PC-9 (cell line): ENCODE measurements at regions not wholly inside any gene's neighbourhood (a gene's known extent, or its start where the extent isn't known, plus 50 kb on each side); places are given as distances from the start of the nearest gene placed in this dataset.

Source experiments
- BruUV-seq: library from RNA; stranded (reverse); fragments of 400-500 nt; replicated peaks from 2 replicates; lab custom pipeline; 2021; lab: Mats Ljungman, UMichigan
- CTCF ChIA-PET: fragments of 300-600 bp; sonication (Branson Sonifier 250); formaldehyde crosslinking; loops from one replicate; lab custom pipeline; 2022; ENCODE audit warnings: antibody characterized with exemption; lab: Charles Lee
- POLR2A ChIA-PET: fragments of 300-600 bp; sonication (Branson Sonifier 250); formaldehyde crosslinking; loops from one replicate; lab custom pipeline; 2022; ENCODE audit warnings: antibody characterized with exemption; ENCODE audit not compliant: unreplicated experiment; lab: Charles Lee
- DNase-seq, 2 experiments: peaks; one replicate each; pipeline versions ENCODE4 v3.0.0 to v3.0.0-alpha.2; 2015 to 2022; ENCODE audit warnings: mixed read lengths in 1 of 2
- H2AFZ ChIP-seq: fragments of 200-600 bp; sonication (generic); 2 replicates; pipeline ENCODE4 v1.8.1; 2017; ENCODE audit warnings: antibody characterized with exemption
- H3F3A ChIP-seq: fragments of 200-600 bp; sonication (generic); 2 replicates; pipeline ENCODE4 v1.8.1; 2017; ENCODE audit warnings: antibody characterized with exemption, mild to moderate bottlenecking, low read depth; ENCODE audit not compliant: insufficient read depth
- H3K27ac ChIP-seq: fragments of 200-600 bp; sonication (generic); 2 replicates; pipeline ENCODE4 v1.6.1; 2016; ENCODE audit warnings: mixed run types
- H3K27me3 ChIP-seq: fragments of 200-600 bp; sonication (generic); 2 replicates; pipeline ENCODE4 v1.6.1; 2016; ENCODE audit warnings: low read depth, mixed run types; ENCODE audit not compliant: insufficient read depth
- H3K36me3 ChIP-seq: fragments of 200-600 bp; sonication (generic); 2 replicates; pipeline ENCODE4 v1.6.1; 2016; ENCODE audit warnings: low read depth, mixed run types
- H3K4me1 ChIP-seq: fragments of 200-600 bp; sonication (generic); replicated peaks from 2 replicates; pipeline ENCODE4 v1.6.1; 2016; ENCODE audit warnings: mixed run types; ENCODE audit not compliant: insufficient read depth
- H3K4me2 ChIP-seq: fragments of 200-600 bp; sonication (generic); 2 replicates; pipeline ENCODE4 v1.6.1; 2017; ENCODE audit warnings: mixed run types
- H3K4me3 ChIP-seq: fragments of 200-600 bp; sonication (generic); 2 replicates; pipeline ENCODE4 v1.6.1; 2016; ENCODE audit warnings: mixed run types
- H3K79me2 ChIP-seq: fragments of 200-600 bp; sonication (generic); 2 replicates; pipeline ENCODE4 v1.6.1; 2017; ENCODE audit warnings: low read depth, mixed run types
- H3K9me2 ChIP-seq: fragments of 200-600 bp; sonication (generic); 2 replicates; pipeline ENCODE4 v1.8.1; 2017; ENCODE audit warnings: mild to moderate bottlenecking; ENCODE audit not compliant: insufficient read depth
- H3K9me3 ChIP-seq: fragments of 200-600 bp; sonication (generic); 2 replicates; pipeline ENCODE4 v1.8.1; 2016; ENCODE audit warnings: low read depth; ENCODE audit not compliant: insufficient read depth
- H4K20me1 ChIP-seq: fragments of 200-600 bp; sonication (generic); 2 replicates; pipeline ENCODE4 v1.8.1; 2017; ENCODE audit not compliant: insufficient read depth
- EZH2 ChIP-seq: fragments of 200-600 bp; sonication (generic); IDR thresholded peaks from 2 replicates; pipeline ENCODE4 v1.8.0; 2017; ENCODE audit warnings: antibody characterized with exemption, low read depth
- intact Hi-C: fragments of 100-400 bp; cut with micrococcal nuclease; formaldehyde crosslinking; loops from one replicate; pipeline ENCODE4 v1.10.0; 2022; ENCODE audit not compliant: unreplicated experiment
- TF ChIP-seq, protein P1 (sequence below): fragments of 200-600 bp; sonication (generic); conservative IDR thresholded peaks from 2 replicates; pipeline ENCODE4 v1.6.1; 2017; ENCODE audit warnings: mixed run types, antibody characterized with exemption, mild to moderate bottlenecking, moderate library complexity

DNA sequence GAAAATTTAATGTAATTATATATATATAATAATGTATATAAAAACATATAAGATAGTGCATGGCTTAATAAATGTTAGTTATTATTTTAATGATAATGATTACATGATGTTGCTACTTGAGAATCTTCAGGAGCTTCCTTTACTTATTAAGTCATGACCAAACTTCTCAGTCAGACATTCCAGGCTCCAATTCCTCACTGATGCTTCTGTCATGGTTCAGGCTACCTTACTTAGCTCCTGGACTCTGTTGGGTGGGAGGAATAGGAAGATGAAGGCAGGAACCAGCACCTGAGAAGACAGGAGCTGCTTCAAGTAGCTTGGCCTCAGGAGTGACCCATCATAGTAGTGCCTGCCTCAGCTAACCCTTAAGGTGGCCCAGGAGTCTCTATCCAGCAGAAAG, 55.0 kb upstream of the EEPD1 start:
- H4K20me1 ChIP-seq = no peaks in the 10 kb centered on the region
- intact Hi-C loops = no loop called here
- no peaks in the 10 kb centered on the region for H3K9me2 ChIP-seq
- TF ChIP-seq, protein P1, sequence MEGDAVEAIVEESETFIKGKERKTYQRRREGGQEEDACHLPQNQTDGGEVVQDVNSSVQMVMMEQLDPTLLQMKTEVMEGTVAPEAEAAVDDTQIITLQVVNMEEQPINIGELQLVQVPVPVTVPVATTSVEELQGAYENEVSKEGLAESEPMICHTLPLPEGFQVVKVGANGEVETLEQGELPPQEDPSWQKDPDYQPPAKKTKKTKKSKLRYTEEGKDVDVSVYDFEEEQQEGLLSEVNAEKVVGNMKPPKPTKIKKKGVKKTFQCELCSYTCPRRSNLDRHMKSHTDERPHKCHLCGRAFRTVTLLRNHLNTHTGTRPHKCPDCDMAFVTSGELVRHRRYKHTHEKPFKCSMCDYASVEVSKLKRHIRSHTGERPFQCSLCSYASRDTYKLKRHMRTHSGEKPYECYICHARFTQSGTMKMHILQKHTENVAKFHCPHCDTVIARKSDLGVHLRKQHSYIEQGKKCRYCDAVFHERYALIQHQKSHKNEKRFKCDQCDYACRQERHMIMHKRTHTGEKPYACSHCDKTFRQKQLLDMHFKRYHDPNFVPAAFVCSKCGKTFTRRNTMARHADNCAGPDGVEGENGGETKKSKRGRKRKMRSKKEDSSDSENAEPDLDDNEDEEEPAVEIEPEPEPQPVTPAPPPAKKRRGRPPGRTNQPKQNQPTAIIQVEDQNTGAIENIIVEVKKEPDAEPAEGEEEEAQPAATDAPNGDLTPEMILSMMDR = no peak
- TF ChIP-seq EZH2 = no peak
- no peaks in the 10 kb centered on the region for H3K27me3 ChIP-seq
- H3F3A ChIP-seq = peaks cover 1% of the 10 kb centered on the region; the same call in 1 of the 2 replicates
- DNase-seq = no peak
- no peaks in the 10 kb centered on the region for H3K36me3 ChIP-seq
- H3K4me2 ChIP-seq = no peak overlapping the region
- POLR2A ChIA-PET = no interaction called here
- no peak overlapping the region for H2AFZ ChIP-seq
- no peak overlapping the region for H3K4me3 ChIP-seq
- H3K79me2 ChIP-seq = no peaks in the 10 kb centered on the region
- no peaks in the 10 kb centered on the region for H3K4me1 ChIP-seq
- CTCF ChIA-PET = no interaction called here
- H3K27ac ChIP-seq = no peak overlapping the region
- H3K9me3 ChIP-seq = 0 out of 2 replicates have a peak, but pooled peaks cover 11% of the 10 kb centered on the region
- no TSS peak for BruUV-seq

DNA sequence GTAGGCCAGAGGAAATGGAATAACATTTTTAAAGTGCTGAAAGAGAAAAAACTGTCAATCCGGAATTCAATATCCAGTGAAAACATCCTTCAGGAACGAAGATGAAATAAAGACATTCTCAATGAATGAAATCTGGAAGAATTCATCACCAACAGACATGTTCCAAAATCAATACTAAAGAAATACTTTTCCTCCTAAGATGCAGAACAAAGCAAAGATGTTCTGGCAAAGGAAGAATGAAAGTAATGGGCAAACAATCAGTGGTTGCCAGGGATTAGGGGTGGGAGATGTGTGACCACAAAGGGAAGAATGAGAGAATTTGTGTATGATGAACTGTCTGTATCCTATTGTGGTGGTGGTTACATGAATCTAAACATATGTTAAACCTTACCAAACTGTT, 52.8 kb upstream of the EEPD1 start:
- H3F3A ChIP-seq = peaks cover 5% of the 10 kb centered on the region; the same call in 1 of the 2 replicates
- BruUV-seq = no TSS peak
- no peaks in the 10 kb centered on the region for H3K36me3 ChIP-seq
- 0 out of 2 replicates have a peak, but pooled peaks cover 11% of the 10 kb centered on the region for H3K9me3 ChIP-seq
- peak in 1 of 2 experiments; percentile 3 for DNase-seq
- no peak overlapping the region for H3K27ac ChIP-seq
- ChIA-PET CTCF (no interaction called here), POLR2A (no interaction called here)
- no peak for TF ChIP-seq EZH2
- H3K27me3 ChIP-seq = no peaks in the 10 kb centered on the region
- H2AFZ ChIP-seq = no peak overlapping the region
- no peak overlapping the region for H3K4me3 ChIP-seq
- H3K4me2 ChIP-seq = no peak overlapping the region
- H3K9me2 ChIP-seq = no peaks in the 10 kb centered on the region
- H3K4me1 ChIP-seq = no peaks in the 10 kb centered on the region
- H3K79me2 ChIP-seq = no peaks in the 10 kb centered on the region
- intact Hi-C loops = no loop called here
- H4K20me1 ChIP-seq = no peaks in the 10 kb centered on the region

GRCh38 chr7:36100634-36101033, 52.4 kb upstream of the EEPD1 start:
- H3K27ac ChIP-seq = no peak overlapping the region
- intact Hi-C loops = no loop called here
- H3K4me1 ChIP-seq = no peaks in the 10 kb centered on the region
- no TSS peak for BruUV-seq
- TF ChIP-seq, protein P1 = no peak
- no peak for TF ChIP-seq EZH2
- no peaks in the 10 kb centered on the region for H3K9me2 ChIP-seq
- 0 out of 2 replicates have a peak, but pooled peaks cover 11% of the 10 kb centered on the region for H3K9me3 ChIP-seq
- DNase-seq = peak in 1 of 2 experiments; percentile 12
- ChIA-PET CTCF (no interaction called here), POLR2A (no interaction called here)
- no peaks in the 10 kb centered on the region for H3K79me2 ChIP-seq
- H4K20me1 ChIP-seq = no peaks in the 10 kb centered on the region
- no peaks in the 10 kb centered on the region for H3K27me3 ChIP-seq
- no peaks in the 10 kb centered on the region for H3K36me3 ChIP-seq
- H3F3A ChIP-seq = peaks cover 5% of the 10 kb centered on the region; the same call in 1 of the 2 replicates
- no peak overlapping the region for H2AFZ ChIP-seq
- H3K4me3 ChIP-seq = no peak overlapping the region
- no peak overlapping the region for H3K4me2 ChIP-seq
